GM21576 (cell line): ENCODE measurements at regions not wholly inside any gene's neighbourhood (a gene's known extent, or its start where the extent isn't known, plus 50 kb on each side); places are given as distances from the start of the nearest gene placed in this dataset.

Experiments used
- ATAC-seq: cut with Tn5 transposase; IDR thresholded peaks from one replicate; pipeline ENCODE4 v1.9.1; 2021; ENCODE audit warnings: mild to moderate bottlenecking, moderate library complexity; ENCODE audit not compliant: unreplicated experiment

DNA sequence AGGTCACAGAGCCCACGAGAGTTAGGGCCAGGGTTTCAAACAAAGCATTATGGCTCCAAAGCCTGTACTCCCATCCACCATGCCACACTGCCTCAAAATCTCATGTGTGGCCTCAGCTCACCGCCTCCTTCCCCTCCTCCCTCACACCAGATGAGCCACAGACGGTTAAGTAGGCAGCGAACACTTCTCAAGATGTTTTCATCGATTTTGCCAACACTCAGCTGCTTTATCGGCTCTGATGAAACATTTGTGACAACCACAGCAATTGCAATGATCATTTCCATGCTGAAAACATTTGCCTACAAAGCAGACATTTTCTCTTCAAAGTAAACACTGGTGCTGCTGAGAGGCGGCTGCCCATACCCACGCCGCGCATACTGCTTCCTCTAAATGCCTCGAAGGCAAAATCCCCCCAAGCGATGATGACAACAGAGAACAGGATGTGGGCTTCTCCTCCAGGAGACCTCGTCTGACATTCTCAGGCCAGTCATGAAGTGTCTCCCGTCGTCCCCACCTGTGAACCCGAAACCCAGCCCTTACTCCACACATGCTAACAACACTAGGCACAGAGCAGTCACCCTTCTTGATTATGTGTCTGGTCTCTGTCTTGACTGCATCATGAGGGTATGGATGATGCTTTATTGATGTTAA lies 599.2 kb downstream of the SOX6 start:
- ATAC-seq: no peak

DNA sequence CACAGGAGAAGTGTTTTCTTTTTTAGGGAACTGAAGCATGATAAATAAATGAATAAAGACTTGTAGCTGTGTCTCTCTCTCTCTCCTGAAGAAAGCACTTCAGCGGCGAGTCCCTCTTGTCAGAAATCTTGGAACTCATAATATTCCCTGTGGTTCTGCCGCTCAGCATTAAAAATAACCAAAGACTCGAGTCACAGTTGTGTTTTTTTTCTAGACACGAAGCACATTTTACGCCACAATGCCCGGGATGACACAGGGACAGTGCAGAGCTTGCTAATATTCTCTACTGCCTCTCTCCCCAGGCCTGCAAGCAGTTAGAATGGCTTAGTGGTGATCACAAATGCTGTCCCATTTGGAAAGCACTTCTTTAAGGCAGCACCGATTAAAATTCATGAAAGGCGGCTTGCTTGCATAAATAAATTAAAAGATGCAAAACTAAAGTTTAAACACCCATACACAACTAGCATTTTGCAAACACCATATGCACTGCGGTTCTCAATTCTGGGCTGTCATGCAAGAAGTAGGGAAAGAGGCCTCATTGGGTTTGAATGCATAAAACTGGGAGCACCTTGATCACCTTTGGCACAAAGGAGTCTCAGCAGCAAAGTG lies 597.4 kb downstream of the SOX6 start:
- no peak for ATAC-seq

GRCh38 chr11:15761235-15761634 lies 595.1 kb downstream of the SOX6 start:
- ATAC-seq: no peak

DNA sequence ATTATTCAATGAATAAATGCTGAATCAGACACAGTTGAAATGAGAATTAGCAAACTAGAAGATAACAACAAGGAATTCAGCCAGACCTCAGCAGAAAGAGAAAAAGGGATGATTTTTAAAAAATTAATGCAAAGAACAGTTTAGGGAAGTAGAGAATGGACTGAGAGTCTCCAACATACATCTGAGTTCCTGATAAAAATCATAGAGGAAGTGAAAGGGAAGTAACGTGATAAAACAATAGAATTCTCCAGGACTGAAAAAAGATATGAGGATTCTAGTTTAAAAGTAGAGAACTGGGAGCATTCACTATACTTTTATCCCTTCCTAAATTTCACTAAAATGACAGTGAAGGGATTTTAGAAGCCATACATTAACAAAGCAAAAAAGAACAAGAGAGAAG lies 592.0 kb downstream of the SOX6 start:
- ATAC-seq: no peak

DNA sequence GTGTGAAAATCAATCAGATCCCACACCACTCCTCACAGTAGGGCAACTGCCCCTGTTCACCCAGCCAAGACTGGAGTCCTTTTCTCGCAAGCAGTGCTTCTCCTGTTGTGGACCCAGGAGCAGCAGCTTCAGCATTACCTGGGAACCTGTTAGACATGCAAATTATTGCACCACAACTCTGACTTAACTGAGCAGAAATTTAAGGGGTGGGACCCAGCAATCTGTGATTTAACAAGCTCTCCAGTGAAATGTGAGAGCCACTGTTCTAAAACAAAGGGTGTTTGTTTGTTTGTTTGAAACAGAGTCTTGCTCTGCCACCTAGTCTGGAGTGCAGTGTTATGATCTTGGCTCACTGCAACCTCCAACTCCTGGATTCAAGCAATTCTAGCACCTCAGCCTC lies 591.4 kb downstream of the SOX6 start:
- no peak for ATAC-seq

- no peak for ATAC-seq
These were observed 590.8 kb downstream of the SOX6 start for GRCh38 chr11:15765530-15765929.

- ATAC-seq: no peak
These were observed 588.0 kb downstream of the SOX6 start for GRCh38 chr11:15768321-15768720.

DNA sequence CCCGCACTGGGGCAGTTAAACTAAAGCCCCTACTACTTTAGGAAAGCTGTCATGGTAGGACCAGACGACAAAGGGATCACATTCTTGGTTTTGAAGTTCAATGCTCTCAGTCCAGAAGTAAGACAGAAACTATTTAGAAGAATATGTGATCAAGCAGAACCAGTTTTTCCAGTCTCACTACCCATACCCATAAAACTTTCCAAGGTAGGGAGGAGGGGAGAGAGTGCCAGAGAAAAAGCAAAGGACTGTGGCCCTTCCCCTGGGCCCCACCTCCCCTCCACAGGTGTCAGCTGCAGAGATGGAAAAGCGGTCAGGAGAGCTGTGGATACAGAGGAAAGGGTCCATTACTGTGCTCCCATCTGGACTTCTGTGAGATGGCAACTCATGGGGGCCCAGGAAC lies 587.1 kb downstream of the SOX6 start:
- no peak for ATAC-seq

DNA sequence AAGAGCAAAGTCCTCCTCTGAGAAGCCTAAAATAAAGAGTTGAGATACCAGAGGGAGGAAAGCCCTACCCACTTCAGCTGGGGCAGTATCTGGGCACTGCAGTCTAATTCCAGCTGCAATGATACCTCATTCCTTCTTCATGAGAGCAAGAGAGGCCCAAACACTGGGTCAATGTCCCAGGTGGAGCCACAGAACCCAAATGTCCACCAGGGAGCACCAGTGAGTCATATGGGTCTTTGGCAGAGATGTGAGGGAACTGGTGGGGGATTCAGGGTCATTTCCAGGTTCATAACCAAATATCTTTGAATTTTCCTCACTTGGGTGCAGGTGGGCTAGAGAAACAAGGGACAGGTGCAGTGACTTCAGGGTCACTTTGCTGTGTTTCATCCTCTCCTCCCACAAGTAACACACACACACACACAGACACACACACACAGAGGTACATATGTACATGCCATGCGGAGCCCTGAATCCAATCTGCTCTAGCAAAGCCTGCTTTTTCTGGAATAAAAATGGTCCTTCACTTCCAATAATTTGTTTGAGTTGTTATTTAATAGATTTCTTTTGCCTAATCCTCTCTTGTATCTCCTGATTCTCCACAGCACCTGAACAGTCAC lies 585.4 kb downstream of the SOX6 start:
- ATAC-seq: peak; percentile 59

DNA sequence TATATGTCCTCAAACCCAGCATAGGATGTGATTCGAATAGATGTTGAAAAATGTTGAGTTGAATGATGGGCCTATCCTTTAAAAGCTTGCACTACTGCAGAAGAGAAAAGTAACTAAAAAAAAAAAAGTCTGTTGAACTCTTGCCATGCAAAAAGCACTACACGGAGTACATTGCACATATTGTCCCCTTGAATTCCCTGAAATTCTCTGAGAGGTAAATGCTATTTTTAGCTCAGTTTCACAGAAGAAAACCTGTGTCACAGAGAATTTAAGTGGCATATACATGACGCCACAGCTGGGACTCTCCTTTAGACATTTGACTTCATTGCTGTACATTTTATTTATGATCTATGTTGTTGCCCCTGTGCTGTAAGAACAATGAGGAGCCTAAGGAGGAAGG lies 583.8 kb downstream of the SOX6 start:
- ATAC-seq: no peak

DNA sequence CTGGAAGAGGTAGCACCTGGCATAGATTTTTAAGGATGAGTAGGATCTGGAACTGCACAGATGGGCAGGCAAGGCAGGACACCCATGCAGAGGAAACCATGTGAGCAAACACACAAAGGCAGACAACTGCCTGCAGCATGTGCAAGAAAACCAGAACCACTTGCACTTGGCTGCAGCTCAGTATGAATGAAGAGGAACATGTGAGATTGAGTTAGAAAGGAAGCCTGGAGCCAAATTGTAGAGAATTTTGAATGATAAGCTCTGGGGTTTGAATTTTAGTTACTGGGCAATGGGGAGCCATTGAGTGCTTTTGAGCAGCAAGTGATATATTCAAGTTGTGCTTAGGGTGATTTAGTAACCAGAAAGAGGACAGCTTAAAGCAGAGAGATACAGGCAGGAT lies 583.4 kb downstream of the SOX6 start:
- no peak for ATAC-seq

DNA sequence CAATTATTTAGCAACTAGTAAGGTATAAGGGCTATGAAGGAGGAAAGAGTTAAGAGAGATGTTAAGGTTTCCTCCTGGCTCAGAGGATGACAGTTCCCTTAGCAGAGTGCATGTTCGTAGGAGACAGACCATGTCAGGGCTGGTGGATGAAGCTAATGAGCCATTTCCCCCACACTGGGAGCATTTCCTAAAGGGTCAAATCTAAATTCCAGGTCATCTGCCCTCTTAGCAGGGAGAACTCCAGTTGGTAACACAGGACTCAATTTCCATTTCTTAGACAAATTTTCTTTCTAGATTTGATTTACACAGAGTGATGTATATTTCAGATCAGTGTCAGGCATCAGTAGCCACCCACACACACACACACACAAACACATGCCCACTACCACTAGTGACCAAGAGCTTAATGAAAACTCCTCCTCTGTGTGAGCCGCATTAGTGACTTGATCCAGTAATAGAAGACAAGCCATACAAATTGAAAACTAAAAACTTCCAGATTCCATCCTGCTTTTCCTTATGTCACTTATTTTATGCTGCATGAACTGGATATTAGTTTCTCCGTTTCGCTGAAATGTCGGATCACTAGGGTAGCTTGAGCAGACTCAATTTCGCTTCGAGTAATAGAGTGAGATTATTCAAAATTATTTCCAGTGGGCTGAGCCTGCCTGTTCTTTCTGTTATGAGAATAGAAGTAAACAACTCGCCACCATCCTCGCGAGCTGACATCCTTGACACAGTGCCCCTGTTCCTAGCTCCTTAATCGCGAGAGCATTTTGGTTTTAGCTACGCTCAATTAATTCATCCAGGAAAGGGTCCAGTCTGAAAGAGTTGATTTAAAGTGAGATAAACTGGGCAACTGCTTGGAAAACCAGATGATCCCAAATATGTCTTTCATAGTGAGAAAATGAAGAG lies 582.6 kb downstream of the SOX6 start:
- ATAC-seq: no peak

DNA sequence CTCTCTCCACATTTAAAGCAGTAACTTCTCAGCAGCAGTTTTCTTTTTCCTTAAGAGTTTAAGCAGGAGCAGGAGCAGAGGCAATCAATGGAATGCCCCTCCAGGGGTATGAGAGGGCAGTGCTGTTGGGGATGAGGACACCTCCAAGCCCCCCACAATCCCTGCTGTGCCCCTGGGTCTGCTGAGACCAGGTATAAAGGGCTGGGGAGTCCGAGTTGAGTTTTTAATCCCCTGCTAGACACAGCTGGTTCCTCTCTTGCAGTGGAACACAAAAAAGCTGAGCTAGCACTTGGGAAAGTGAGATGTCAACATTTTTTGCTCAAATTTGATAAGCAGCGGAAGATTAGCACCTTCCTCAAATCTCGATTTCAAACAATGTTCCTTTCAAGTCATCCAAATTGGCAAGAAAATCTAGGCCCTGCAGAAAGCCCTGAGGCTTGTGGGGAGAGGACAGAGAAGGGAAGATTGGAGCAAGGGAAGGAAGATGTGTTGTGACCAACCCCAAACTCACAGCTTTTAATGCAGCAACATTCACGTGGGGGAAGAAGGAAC lies 581.9 kb downstream of the SOX6 start:
- ATAC-seq: no peak

- no peak for ATAC-seq
These were observed 581.3 kb downstream of the SOX6 start for GRCh38 chr11:15775015-15775541.

- ATAC-seq: no peak
These were observed 580.5 kb downstream of the SOX6 start for GRCh38 chr11:15775797-15776196.

DNA sequence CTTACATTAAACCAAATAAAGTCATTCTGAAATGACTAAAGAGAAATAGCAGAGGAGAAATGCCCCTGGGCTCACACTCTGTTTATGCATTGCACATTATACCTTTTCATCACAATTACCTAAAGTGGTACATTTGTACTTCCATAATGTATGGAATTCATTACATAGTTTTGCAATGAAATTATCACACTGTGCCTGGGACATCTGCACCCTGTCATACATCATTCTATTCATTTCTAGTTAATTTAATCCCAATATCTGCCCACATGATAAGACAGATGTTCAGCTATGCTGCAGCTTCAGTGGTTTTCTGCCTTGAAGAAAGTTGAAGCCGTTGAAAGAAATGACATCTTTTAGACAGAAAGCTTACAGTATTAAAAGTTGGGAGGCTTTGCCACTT lies 580.0 kb downstream of the SOX6 start:
- ATAC-seq: no peak

DNA sequence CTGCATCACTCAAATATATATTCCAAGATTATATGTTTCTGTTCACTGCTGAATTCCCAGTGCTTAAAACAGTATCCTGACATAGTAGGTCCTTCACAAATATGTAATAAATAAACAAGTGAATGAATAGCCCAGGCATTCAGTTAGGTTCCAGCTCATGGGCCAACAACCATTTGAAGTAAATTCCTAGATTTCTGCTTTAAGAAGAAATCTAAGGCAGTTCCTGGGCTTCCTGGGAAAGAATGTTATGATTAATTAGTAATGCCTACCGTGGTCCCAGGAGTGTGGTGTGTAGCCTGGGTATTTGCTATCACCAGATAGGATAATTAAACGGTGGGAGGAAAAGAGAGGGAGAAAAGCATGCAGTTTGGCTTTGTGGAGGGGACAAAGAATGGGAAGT lies 576.8 kb downstream of the SOX6 start:
- no peak for ATAC-seq

DNA sequence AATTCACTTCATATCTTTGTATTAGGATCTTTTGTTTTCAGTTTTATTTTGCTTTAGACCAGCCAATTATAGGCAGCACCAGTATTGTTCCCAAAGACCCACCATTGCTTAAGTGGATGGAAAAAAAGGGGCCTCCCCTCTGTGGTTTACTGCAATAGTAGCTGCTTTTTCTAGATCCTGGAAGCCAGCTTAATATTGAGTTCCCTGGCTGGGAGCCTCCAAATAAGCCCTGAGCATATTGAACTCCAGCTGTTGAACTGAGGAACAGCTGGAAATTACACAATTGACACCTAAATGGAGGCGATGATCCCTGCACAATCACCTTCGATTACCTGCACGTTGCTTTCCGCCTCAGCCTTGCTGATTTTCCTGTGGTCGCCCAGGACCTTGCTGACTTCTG lies 576.0 kb downstream of the SOX6 start:
- ATAC-seq: no peak

DNA sequence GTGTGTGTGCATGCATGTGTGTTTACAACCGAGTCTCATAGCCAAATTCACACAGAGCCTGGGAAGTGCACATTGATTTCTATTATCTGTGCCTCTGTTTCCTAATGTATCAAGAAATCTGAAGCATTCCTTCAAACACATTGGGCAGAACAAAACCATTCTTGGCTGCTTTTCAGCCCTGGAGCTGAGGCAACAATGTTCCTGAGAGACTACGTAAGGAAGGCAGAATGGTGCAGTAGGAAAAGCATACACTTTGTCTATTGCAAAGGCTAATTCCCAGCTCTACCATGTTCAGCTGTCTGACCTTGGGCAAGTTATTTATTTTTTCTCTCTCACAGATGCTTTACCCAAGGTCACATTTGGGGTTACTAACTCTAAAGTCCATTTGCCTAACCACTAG lies 575.5 kb downstream of the SOX6 start:
- ATAC-seq: no peak

- ATAC-seq: no peak
These were observed 572.7 kb downstream of the SOX6 start for GRCh38 chr11:15783619-15784018.
